Stimulated activated naive CD4-positive, alpha-beta T cell (primary cell): ENCODE measurements at regions not wholly inside any gene's neighbourhood (a gene's known extent, or its start where the extent isn't known, plus 50 kb on each side); places are given as distances from the start of the nearest gene placed in this dataset.
"Not testable (repeated sequence)": the region's sequence is repeated elsewhere in the genome, so short reads cannot be mapped to it uniquely, and the experiment has no call there.

Experiments
- DNase-seq, 6 experiments: peaks; one replicate each; lab custom pipeline; 2025; lab: John Stamatoyannopoulos, UW

GRCh38 chr13:99075268-99076191, 97.7 kb upstream of the DOCK9 start:
- peak in 4 of 6 experiments; percentile 8 to 54 (median 46) for DNase-seq

GRCh38 chr13:99078017-99078771, 100.3 kb upstream of the DOCK9 start:
- peak in 3 of 6 experiments; percentile 12 to 38 (median 32) for DNase-seq

GRCh38 chr13:99080131-99080530, 102.3 kb upstream of the DOCK9 start:
- no peak for DNase-seq

- peak in 2 of 6 experiments; percentile 10 to 11 for DNase-seq
Observed at GRCh38 chr13:99083981-99084380, 106.1 kb upstream of the DOCK9 start.

GRCh38 chr13:99085139-99085807, 107.4 kb upstream of the DOCK9 start:
- peak; percentile 14 to 68 (median 26) for DNase-seq

GRCh38 chr13:99085808-99086266, 108.0 kb upstream of the DOCK9 start:
- peak in 1 of 6 experiments; percentile 64 for DNase-seq

GRCh38 chr13:99086267-99087097, 108.6 kb upstream of the DOCK9 start:
- peak; percentile 52 to 78 (median 56) for DNase-seq

GRCh38 chr13:99087098-99087953, 109.5 kb upstream of the DOCK9 start:
- peak; percentile 86 to 91 (median 90) for DNase-seq

- peak in 4 of 6 experiments; percentile 22 to 69 (median 53) for DNase-seq
Observed at GRCh38 chr13:99087954-99088491, 110.2 kb upstream of the DOCK9 start.

- DNase-seq, result no peak
Observed at GRCh38 chr13:99093997-99094396, 106.7 kb upstream of the UBAC2 start.

GRCh38 chr13:99101831-99102230, 98.8 kb upstream of the UBAC2 start:
- DNase-seq, result not testable (repeated sequence)

- no peak for DNase-seq
Observed at GRCh38 chr13:99103536-99103935, 97.1 kb upstream of the UBAC2 start.

- no peak for DNase-seq
Observed at GRCh38 chr13:99104396-99104795, 96.3 kb upstream of the UBAC2 start.

- no peak for DNase-seq
Observed at GRCh38 chr13:99105160-99105559, 95.5 kb upstream of the UBAC2 start.

GRCh38 chr13:99113351-99113750, 87.3 kb upstream of the UBAC2 start:
- DNase-seq, result no peak

- DNase-seq, result no peak
Observed at GRCh38 chr13:99118179-99118578, 82.5 kb upstream of the UBAC2 start.

GRCh38 chr13:99119656-99120055, 81.0 kb upstream of the UBAC2 start:
- DNase-seq, result no peak

- no peak for DNase-seq
Observed at GRCh38 chr13:99120751-99121150, 79.9 kb upstream of the UBAC2 start.

- DNase-seq, result no peak
Observed at GRCh38 chr13:99122171-99122570, 78.5 kb upstream of the UBAC2 start.
